Testis (tissue), 2 donors: ENCODE measurements at regions not wholly inside any gene's neighbourhood (a gene's known extent, or its start where the extent isn't known, plus 50 kb on each side); places are given as distances from the start of the nearest gene placed in this dataset.

Experiments used
- DNase-seq: peaks from one replicate; pipeline ENCODE4 v3.0.0-alpha.2; 2019
- H3K27ac ChIP-seq, 2 donors: fragments of 200-600 bp; sonication (generic); one replicate each; pipeline ENCODE4 v1.5.1; 2019
- H3K27me3 ChIP-seq: fragments of 200-600 bp; sonication (generic); one replicate; pipeline ENCODE4 v1.5.1; 2019
- H3K36me3 ChIP-seq: fragments of 200-600 bp; sonication (generic); one replicate; pipeline ENCODE4 v1.5.1; 2017; ENCODE audit warnings: low read depth; ENCODE audit errors: missing control alignments
- H3K4me1 ChIP-seq: fragments of 200-600 bp; sonication (generic); one replicate; pipeline ENCODE4 v1.5.1; 2019
- H3K4me3 ChIP-seq, 2 donors: fragments of 200-600 bp; sonication (generic); one replicate each; pipeline ENCODE4 v1.5.1; 2017 to 2019
- H3K9me3 ChIP-seq: fragments of 200-600 bp; sonication (generic); one replicate; pipeline ENCODE4 v1.5.1; 2017
- CTCF ChIP-seq, 3 experiments: fragments of 450-650 bp in 2 of 3; fragments of 200-600 bp in 1 of 3; sonication (generic) in 1 of 3; IDR thresholded peaks; one replicate each; pipeline ENCODE4 v1.5.1; 2016 to 2019; ENCODE audit warnings: antibody characterized with exemption in 3 of 3, mild to moderate bottlenecking in 2 of 3, moderate library complexity in 1 of 3
- POLR2A ChIP-seq: fragments of 450-650 bp; IDR thresholded peaks from one replicate; pipeline ENCODE4 v1.6.1; 2017; ENCODE audit warnings: antibody characterized with exemption, mild to moderate bottlenecking, moderate library complexity
- WGBS, 2 donors: methylation state at CpG; one replicate each; pipeline ENCODE4 v1.1.5; 2018; 5-methylcytosine and 5-hydroxymethylcytosine counted together
- intact Hi-C: fragments of 100-400 bp; cut with DNase I; formaldehyde crosslinking; loops from one replicate; pipeline ENCODE4 v1.15.1; 2023; ENCODE audit warnings: low total_unique reads

GRCh38 chr1:30412241-30413110 lies 310.9 kb downstream of the MATN1 start:
- 73 to 84% methylated on average over 13 of the region's 13 CpGs for WGBS, 2 donors
- intact Hi-C loops: no loop called here
- Histone ChIP-seq H3K27ac (no peak overlapping the region), H3K4me3 (no peak overlapping the region), H3K4me1 (no peaks in the 10 kb centered on the region), H3K36me3 (no peaks in the 10 kb centered on the region), H3K9me3 (no peaks in the 10 kb centered on the region), H3K27me3 (no peaks in the 10 kb centered on the region)
- DNase-seq: peak; percentile 7
- no peak for TF ChIP-seq POLR2A
- TF ChIP-seq CTCF (IDR thresholded peaks at IDR 0.05): no peak

GRCh38 chr1:30411206-30411605 lies 312.2 kb downstream of the MATN1 start:
- Histone ChIP-seq H3K9me3 (no peaks in the 10 kb centered on the region), H3K4me3 (no peak overlapping the region), H3K27ac (no peak overlapping the region), H3K27me3 (no peaks in the 10 kb centered on the region), H3K4me1 (no peaks in the 10 kb centered on the region), H3K36me3 (no peaks in the 10 kb centered on the region)
- DNase-seq: peak; percentile 8
- no peak for TF ChIP-seq CTCF (IDR thresholded peaks at IDR 0.05)
- no peak for TF ChIP-seq POLR2A
- WGBS, 2 donors: 78 to 82% methylated on average over 9 of the region's 9 CpGs
- intact Hi-C loops: no loop called here

GRCh38 chr1:30410153-30410851 lies 313.1 kb downstream of the MATN1 start:
- no peak for TF ChIP-seq CTCF (IDR thresholded peaks at IDR 0.05)
- no peak for TF ChIP-seq POLR2A
- H3K27me3 ChIP-seq: no peaks in the 10 kb centered on the region
- no peaks in the 10 kb centered on the region for H3K9me3 ChIP-seq
- DNase-seq: no peak
- no peaks in the 10 kb centered on the region for H3K4me1 ChIP-seq
- no peak overlapping the region for H3K27ac ChIP-seq
- no peak overlapping the region for H3K4me3 ChIP-seq
- no peaks in the 10 kb centered on the region for H3K36me3 ChIP-seq
- 87 to 97% methylated on average over 6 to 9 of the region's 9 CpGs for WGBS, 2 donors
- intact Hi-C loops: no loop called here

DNA sequence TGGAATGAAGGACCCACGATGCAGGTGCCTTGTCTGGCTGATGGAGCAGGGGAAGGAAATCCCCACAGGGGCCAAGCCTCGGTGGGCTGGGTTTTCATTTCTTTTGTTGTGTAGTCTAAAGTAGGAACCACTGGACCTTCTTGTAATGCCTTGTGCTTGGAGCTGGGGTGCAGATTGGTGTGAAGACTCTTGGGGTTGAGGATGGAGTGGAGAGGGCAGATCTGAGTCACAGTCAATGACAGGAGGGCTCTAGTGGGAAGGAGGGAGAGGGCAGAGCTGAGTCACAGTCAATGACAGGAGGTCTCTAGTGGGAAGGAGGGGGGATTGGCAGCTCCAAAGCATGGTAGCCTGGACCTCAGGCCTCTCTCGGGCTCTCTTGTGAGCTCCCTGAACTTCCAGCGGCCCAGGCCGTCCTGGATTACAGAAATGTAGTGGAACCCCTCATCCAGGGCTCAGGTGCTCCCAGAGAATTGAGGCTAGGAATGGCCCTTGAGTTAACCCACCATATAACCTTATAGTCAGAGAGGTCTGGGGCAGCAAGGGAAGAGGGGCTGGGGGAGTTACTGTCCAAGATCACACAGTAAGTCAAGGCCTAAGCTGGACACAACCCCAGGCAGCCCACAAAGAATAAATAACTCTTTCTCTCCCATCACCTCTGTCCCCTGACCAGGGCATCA lies 313.8 kb downstream of the MATN1 start:
- 76 to 93% methylated on average over 2 to 5 of the region's 5 CpGs for WGBS, 2 donors
- H3K9me3 ChIP-seq: no peaks in the 10 kb centered on the region
- no peaks in the 10 kb centered on the region for H3K36me3 ChIP-seq
- H3K4me1 ChIP-seq: no peaks in the 10 kb centered on the region
- DNase-seq: no peak
- intact Hi-C loops: no loop called here
- no peaks in the 10 kb centered on the region for H3K27me3 ChIP-seq
- TF ChIP-seq POLR2A (no peak), CTCF (IDR thresholded peaks at IDR 0.05) (no peak)
- H3K27ac ChIP-seq: no peak overlapping the region
- H3K4me3 ChIP-seq: no peak overlapping the region
